Activated CD8-positive, alpha-beta memory T cell treated with anti-CD3 and anti-CD28 coated beads, Interleukin-2, amount 50 U/mL, for 24 hours (primary cell): ENCODE measurements at regions not wholly inside any gene's neighbourhood (a gene's known extent, or its start where the extent isn't known, plus 50 kb on each side); places are given as distances from the start of the nearest gene placed in this dataset.

Source experiments
- DNase-seq: peaks from one replicate; pipeline ENCODE4 v3.0.0-alpha.2; 2020; ENCODE audit errors: extremely low read depth

- DNase-seq, result no peak
Measured at GRCh38 chr6:163926642-163927041, 512.1 kb downstream of the QKI start.

- no peak for DNase-seq
Measured at GRCh38 chr6:163925839-163926238, 511.3 kb downstream of the QKI start.

DNA sequence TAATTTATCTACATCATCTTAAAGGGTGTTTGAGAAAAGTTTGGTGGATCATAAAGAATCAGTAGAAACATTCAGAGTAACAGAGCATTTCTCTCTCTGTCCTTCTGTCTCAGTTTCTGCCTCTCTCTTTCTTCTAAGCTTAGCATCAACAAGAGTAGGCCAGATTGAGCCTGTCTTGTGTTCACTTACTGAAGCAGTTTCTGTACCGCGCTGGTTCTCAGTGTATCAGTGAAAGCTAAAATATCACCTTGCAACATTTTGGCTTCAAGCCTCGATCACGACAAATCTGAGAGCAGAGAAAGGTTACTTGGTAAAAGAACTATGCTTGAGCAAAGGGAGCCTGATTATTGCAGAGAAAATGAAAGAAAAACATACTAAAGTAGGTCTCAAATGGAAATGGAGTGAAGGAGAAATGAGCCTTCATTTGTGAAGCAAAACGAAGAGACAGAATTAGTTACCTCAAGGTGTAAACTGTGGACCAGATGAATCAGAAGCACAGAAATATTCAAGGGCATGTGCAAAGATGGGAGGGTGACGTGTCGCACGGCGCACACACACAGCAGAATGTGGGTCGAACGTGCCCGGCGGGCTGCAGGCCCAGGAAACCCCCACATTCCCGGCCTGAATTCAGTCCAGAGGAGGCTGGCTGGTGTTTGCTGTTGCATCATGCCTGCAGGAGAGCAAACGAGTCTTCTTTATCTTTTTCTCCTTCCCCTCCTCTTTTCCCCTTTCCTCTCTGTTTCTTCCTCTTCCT is 509.3 kb downstream of the QKI start:
- DNase-seq, result no peak

DNA sequence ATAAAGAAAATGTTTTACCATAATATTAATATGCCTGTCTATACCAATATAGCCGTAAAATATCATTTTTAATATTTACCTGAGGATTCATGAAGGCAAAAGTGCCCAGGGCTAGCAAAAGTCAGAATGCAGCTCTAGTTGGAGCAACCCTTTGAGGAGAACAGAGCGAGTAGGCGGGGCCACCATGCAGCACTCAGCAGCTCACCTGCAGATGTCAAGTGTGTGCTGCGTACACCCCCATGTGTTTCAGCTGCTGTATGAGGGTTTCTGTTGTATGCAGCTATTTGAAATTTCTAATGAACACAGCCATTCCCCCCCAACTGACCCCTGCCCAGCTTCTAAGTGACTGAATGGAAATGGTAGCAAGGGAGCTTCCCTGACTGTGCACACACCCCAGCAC is 508.0 kb downstream of the QKI start:
- no peak for DNase-seq

DNA sequence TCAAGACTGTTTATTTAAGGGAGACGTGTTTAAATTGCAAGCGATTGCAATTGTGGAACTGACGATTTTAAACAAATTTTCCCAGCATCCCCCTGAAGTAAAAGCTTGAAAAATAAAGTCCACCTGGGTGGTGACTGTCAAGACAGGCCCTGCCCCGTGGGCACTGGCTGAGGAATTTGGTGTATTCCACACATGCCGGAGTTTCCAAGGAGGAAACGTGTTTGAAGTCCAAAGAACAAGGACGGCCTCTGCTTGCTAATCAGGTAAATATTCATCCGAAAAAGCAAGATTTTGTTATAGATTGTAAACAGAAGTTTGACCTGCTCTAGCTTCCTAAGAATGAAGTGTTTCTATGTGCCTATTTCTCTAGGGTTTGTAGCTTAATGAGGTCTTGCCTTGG is 505.1 kb downstream of the QKI start:
- DNase-seq, result no peak

GRCh38 chr6:163916315-163917081 is 502.0 kb downstream of the QKI start:
- no peak for DNase-seq

DNA sequence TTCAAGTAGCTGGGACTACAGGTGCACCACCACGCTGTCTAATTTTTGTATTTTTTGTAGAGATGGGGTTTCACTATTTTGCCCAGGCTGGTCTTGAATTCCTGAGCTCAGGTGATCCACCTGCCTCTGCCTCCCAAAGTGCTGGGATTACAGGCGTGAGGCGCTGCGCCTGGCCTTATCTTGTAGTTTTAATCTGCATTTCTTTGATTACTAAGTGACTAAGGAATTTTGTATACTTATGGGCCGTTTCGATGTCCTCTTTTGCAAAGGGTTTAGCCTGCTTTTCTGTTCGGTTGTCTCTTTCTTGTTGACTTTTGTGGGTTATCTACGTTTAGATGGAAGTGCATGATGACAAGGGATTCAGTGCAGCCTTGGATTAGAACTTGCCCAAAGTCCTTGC is 500.6 kb downstream of the QKI start:
- no peak for DNase-seq

- no peak for DNase-seq
Measured at GRCh38 chr6:163913045-163913444, 498.5 kb downstream of the QKI start.

- no peak for DNase-seq
Measured at GRCh38 chr6:163906006-163906710, 491.6 kb downstream of the QKI start.

DNA sequence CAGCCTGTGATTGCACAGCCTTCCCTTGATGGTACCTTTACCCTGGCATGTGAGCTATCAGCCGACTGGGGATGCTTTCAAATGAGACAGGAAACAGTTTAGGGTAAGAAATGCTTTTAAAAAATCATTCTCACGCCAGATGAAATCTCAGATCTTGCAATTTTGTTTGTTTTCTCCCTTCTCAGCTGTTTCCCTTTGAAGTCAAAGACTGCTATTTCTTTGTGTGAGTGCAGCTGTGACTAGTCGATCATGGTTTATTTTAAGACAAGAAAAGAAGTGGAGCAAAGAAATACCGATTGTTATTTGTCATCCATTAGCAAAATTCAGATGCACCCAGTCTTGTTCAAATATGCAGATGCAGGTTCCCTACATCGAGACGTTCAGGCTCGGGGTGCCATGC is 489.7 kb downstream of the QKI start:
- no peak for DNase-seq

GRCh38 chr6:163903541-163903940 is 489.0 kb downstream of the QKI start:
- no peak for DNase-seq

DNA sequence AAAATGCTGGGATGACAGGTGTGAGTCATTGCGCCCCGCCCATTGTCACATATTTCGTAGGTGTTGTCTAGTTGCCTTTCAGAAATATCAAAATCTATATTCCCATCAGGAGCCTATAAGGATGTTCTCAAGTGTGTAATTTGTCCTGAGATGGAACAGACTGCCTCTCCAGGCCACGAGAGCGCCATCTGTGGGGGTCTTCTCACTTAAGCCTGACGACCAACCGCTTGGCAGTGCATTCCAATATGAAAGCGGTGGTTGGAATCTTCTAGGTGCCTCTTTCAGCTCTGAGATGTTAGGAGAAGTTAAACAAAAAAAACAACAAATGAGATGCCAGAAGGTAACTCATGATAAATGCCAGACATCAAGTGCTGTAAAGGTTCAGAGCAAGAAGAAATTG is 488.5 kb downstream of the QKI start:
- DNase-seq, result no peak

GRCh38 chr6:163901681-163902080 is 487.2 kb downstream of the QKI start:
- no peak for DNase-seq

DNA sequence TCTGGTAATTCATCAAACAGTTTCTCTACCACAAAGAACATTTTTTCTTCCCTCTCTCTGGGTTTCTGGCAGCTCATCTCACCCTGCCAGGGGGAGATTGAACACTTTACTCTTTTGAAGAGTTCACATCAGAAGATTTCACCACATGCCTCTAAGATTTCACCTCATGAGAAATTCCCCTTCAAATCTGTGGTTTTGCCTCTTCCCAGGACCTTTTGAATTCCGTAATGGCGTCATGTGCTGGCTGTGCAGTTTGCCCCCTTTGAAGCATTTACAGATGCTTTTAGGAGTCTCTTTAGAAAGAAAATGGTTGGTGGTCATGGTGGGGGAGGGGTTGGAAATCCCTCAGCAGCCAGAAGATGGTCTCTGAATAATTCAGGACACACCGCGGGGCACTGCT is 486.1 kb downstream of the QKI start:
- DNase-seq, result no peak

DNA sequence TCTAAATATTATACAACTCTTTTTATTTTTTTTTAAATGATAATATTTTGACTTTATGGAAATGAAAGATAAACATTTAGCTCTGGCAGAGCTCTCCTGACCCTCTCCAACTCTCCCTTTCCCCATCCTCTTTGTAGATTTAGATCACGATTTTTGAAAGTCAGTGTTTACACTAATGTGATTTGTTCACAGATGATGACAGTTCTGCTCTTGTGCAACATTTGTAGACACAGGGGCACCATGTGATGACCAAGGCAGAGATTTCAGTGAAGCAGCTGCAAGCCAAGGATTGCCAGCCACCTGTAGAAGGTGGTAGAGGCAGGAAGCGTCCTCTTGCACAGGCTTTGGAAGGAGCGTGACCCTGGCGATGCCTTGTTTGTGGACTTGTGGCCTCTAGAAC is 483.2 kb downstream of the QKI start:
- DNase-seq, result no peak

DNA sequence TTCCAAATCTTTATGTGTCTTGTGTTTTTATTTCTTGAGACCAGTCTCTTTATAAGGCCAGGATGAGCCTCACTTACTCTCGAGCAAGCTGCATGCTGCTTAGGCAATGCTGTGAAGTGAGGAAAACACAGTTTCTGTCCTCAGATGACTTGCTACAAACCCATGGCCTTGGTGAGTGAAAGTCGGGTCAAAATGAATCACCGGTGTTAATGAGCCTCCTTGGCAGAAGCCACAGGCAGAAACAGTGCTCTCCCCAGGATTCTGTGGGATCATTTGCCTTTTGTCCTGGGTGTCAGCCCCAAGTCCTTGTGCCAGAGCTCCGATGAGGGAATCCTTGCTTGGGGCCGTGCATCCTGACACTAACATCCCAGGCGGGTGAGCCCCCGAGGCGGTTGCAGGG is 482.5 kb downstream of the QKI start:
- no peak for DNase-seq

GRCh38 chr6:163895162-163895561 is 480.6 kb downstream of the QKI start:
- no peak for DNase-seq

- DNase-seq, result no peak
Measured at GRCh38 chr6:163893609-163894189, 479.2 kb downstream of the QKI start.

- DNase-seq, result no peak
Measured at GRCh38 chr6:163892824-163893561, 478.5 kb downstream of the QKI start.

- DNase-seq, result no peak
Measured at GRCh38 chr6:163889904-163890514, 475.5 kb downstream of the QKI start.
